Upper lobe of right lung (tissue), 1 donor: ENCODE measurements at regions not wholly inside any gene's neighbourhood (a gene's known extent, or its start where the extent isn't known, plus 50 kb on each side); places are given as distances from the start of the nearest gene placed in this dataset.
"Not testable (repeated sequence)": the region's sequence is repeated elsewhere in the genome, so short reads cannot be mapped to it uniquely, and the experiment has no call there.

Experiments
- ATAC-seq: fragments of 200-7000 bp; cut with Tn5 transposase; one replicate; pipeline ENCODE4 v1.9.1; 2020; ENCODE audit warnings: mild to moderate bottlenecking, moderate library complexity
- DNase-seq: peaks from one replicate; pipeline ENCODE4 v3.0.0-alpha.2; 2020
- H3K27ac ChIP-seq: fragments of 200-600 bp; one replicate; pipeline ENCODE4 v1.8.0; 2022
- H3K27me3 ChIP-seq: fragments of 200-600 bp; one replicate; pipeline ENCODE4 v1.8.0; 2022; ENCODE audit warnings: mild to moderate bottlenecking
- H3K36me3 ChIP-seq: fragments of 200-600 bp; one replicate; pipeline ENCODE4 v1.8.0; 2022
- H3K4me1 ChIP-seq: fragments of 200-600 bp; one replicate; pipeline ENCODE4 v1.8.0; 2022
- H3K4me3 ChIP-seq: fragments of 200-600 bp; one replicate; pipeline ENCODE4 v1.8.0; 2022; ENCODE audit warnings: mild to moderate bottlenecking
- H3K9me3 ChIP-seq: fragments of 200-600 bp; one replicate; pipeline ENCODE4 v1.8.0; 2022
- CTCF ChIP-seq: fragments of 200-600 bp; IDR thresholded peaks from one replicate; pipeline ENCODE4 v1.8.0; 2022; ENCODE audit warnings: antibody characterized with exemption
- intact Hi-C: fragments of 100-400 bp; cut with DNase I; formaldehyde crosslinking; loops from one replicate; pipeline ENCODE4 v1.11.0; 2022
- donor health status: DM: no; HTN: yes; CAD: no; lungs with severe emphysema.

- no peaks in the 10 kb centered on the region for H3K9me3 ChIP-seq
- H3K27ac ChIP-seq: no peak overlapping the region
- DNase-seq (no peak), ATAC-seq (no peak)
- H3K36me3 ChIP-seq: no peaks in the 10 kb centered on the region
- H3K4me1 ChIP-seq: no peaks in the 10 kb centered on the region
- no peak overlapping the region for H3K4me3 ChIP-seq
- TF ChIP-seq CTCF: no peak
- H3K27me3 ChIP-seq: no peaks in the 10 kb centered on the region
- intact Hi-C loops: no loop called here
Observed at GRCh38 chr22:18731075-18731666, 119.5 kb upstream of the RIMBP3 start.

- ATAC-seq (peak; percentile 90), DNase-seq (peak; percentile 91)
- H3K27ac ChIP-seq, H3K9me3 ChIP-seq, H3K4me3 ChIP-seq, H3K27me3 ChIP-seq, intact Hi-C loops, H3K4me1 ChIP-seq, H3K36me3 ChIP-seq: not testable (repeated sequence)
Observed at GRCh38 chr22:18730410-18730809, 118.7 kb upstream of the RIMBP3 start.
